OCI-LY1 (cell line): ENCODE measurements at regions not wholly inside any gene's neighbourhood (a gene's known extent, or its start where the extent isn't known, plus 50 kb on each side); places are given as distances from the start of the nearest gene placed in this dataset.

Experiments used
- EZH2 ChIP-seq: fragments of 200-600 bp; sonication (generic), shearing (Covaris generic); IDR thresholded peaks from 2 replicates; pipeline ENCODE4 v1.8.0; 2017; ENCODE audit warnings: borderline replicate concordance, mixed run types, mild to moderate bottlenecking, antibody characterized with exemption, low read length, moderate library complexity, mixed read lengths
- TF ChIP-seq, protein P1 (sequence below): fragments of 200-600 bp; sonication (generic), shearing (Covaris generic); IDR thresholded peaks from 2 replicates; pipeline ENCODE4 v1.5.1; 2017; ENCODE audit warnings: mild to moderate bottlenecking, antibody characterized with exemption, low read length, moderate library complexity, mixed read lengths

DNA sequence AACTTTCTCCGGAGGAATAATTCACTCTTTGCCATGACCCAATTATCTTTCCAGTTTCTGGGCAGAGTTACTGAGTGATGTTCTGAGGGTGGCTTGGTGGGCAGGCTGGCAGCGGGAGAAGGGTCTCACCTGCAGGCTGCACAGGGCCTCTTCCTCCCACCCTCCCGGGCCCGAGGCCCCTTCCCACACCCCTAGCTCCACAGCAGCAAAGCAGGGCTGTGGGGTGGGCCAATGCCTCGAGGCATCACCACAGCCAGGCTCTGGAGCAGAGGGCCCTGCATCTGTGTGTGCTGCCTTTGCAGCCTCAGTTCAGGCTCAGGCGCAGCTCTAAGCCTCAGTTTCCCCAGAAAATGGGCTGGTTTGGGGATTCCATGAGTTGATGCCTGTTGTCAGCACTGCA is 120.2 kb upstream of the FOXD4L5 start:
- TF ChIP-seq, protein P1, sequence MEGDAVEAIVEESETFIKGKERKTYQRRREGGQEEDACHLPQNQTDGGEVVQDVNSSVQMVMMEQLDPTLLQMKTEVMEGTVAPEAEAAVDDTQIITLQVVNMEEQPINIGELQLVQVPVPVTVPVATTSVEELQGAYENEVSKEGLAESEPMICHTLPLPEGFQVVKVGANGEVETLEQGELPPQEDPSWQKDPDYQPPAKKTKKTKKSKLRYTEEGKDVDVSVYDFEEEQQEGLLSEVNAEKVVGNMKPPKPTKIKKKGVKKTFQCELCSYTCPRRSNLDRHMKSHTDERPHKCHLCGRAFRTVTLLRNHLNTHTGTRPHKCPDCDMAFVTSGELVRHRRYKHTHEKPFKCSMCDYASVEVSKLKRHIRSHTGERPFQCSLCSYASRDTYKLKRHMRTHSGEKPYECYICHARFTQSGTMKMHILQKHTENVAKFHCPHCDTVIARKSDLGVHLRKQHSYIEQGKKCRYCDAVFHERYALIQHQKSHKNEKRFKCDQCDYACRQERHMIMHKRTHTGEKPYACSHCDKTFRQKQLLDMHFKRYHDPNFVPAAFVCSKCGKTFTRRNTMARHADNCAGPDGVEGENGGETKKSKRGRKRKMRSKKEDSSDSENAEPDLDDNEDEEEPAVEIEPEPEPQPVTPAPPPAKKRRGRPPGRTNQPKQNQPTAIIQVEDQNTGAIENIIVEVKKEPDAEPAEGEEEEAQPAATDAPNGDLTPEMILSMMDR: no peak
- TF ChIP-seq EZH2: no peak
